SH-SY5Y (cell line): ENCODE measurements at regions not wholly inside any gene's neighbourhood (a gene's known extent, or its start where the extent isn't known, plus 50 kb on each side); places are given as distances from the start of the nearest gene placed in this dataset.

Experiments
- GATA2 ChIP-seq: IDR thresholded peaks from 2 replicates; pipeline ENCODE4 v1.6.1; 2011; ENCODE audit warnings: mild to moderate bottlenecking, low read depth, low read length
- GATA3 ChIP-seq: IDR thresholded peaks from 2 replicates; pipeline ENCODE4 v1.6.1; 2011; ENCODE audit warnings: low read depth, mild to moderate bottlenecking, low read length, moderate library complexity

GRCh38 chr1:242690849-242691609 lies 166.5 kb upstream of the PLD5 start:
- TF ChIP-seq GATA3, result no peak
- TF ChIP-seq GATA2, result no peak
